Prostate gland (tissue), 2 donors: ENCODE measurements at regions not wholly inside any gene's neighbourhood (a gene's known extent, or its start where the extent isn't known, plus 50 kb on each side); places are given as distances from the start of the nearest gene placed in this dataset.

Experiments used
- CTCF ChIP-seq, 4 experiments: fragments of 200-600 bp in 2 of 4; fragments of 450-650 bp in 2 of 4; sonication (generic) in 2 of 4; IDR thresholded peaks; 1 replicate in 3 of 4; 2 replicates in 1 of 4; pipeline ENCODE4 v1.5.1; 2016 to 2019; ENCODE audit warnings: antibody characterized with exemption in 4 of 4, mild to moderate bottlenecking in 2 of 4, moderate library complexity in 2 of 4
- POLR2A ChIP-seq: fragments of 450-650 bp; IDR thresholded peaks from one replicate; pipeline ENCODE4 v1.6.1; 2016; ENCODE audit warnings: antibody characterized with exemption, mild to moderate bottlenecking
- POLR2AphosphoS5 ChIP-seq: sonication (generic); formaldehyde crosslinking; IDR thresholded peaks from one replicate; pipeline ENCODE4 v1.6.1; 2017; ENCODE audit warnings: antibody characterized with exemption

DNA sequence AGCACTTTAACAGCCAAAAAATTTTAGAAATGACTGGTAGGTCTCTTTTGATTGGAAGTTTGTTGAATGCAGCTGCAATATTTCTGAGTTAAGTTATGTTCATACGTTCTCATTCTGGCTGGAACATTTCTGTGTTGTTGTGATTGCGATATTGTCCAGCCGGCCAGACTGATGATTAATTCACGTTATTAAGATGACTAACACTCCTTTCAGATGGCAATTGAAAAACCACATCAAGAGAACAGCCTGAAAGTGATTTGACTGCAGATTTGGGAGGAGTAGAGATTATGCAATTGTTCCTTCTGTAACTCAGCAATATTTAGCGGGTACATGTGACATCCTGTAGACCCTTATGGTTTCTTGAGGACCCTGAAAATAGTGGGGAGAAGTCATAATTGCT is 133.7 kb downstream of the FBXO15 start:
- TF ChIP-seq CTCF (IDR thresholded peaks at IDR 0.05), result no peak
- no peak for TF ChIP-seq POLR2A
- no peak for TF ChIP-seq POLR2AphosphoS5
